ENCODE measurements at regions not wholly inside any gene's neighbourhood (a gene's known extent, or its start where the extent isn't known, plus 50 kb on each side); places are given as distances from the start of the nearest gene placed in this dataset.

GRCh38 chr2:228838819-228839218 lies 432.3 kb downstream of the PID1 start:
- Histone ChIP-seq H3K27ac (no peak overlapping the region), H3K27me3 (no peaks in the 10 kb centered on the region), H3K36me3 (no peaks in the 10 kb centered on the region), H3K4me3 (no peak overlapping the region), H3K4me1 (no peaks in the 10 kb centered on the region), H3K9me3 (no peaks in the 10 kb centered on the region)
- no peak for DNase-seq
- TF ChIP-seq POLR2A (IDR thresholded peaks at IDR 0.05) (no peak), CTCF (IDR thresholded peaks at IDR 0.05) (no peak)

GRCh38 chr2:228828397-228828796 lies 442.7 kb downstream of the PID1 start:
- no peak for DNase-seq
- TF ChIP-seq CTCF (IDR thresholded peaks at IDR 0.05), result no peak
- no peak for TF ChIP-seq POLR2A (IDR thresholded peaks at IDR 0.05)
- no peak overlapping the region for H3K27ac ChIP-seq
- no peaks in the 10 kb centered on the region for H3K9me3 ChIP-seq
- H3K4me3 ChIP-seq, result no peak overlapping the region
- H3K27me3 ChIP-seq, result no peaks in the 10 kb centered on the region
- no peaks in the 10 kb centered on the region for H3K4me1 ChIP-seq
- no peaks in the 10 kb centered on the region for H3K36me3 ChIP-seq

GRCh38 chr2:228827056-228827700 lies 443.9 kb downstream of the PID1 start:
- DNase-seq, result no peak
- Histone ChIP-seq H3K27ac (no peak overlapping the region), H3K9me3 (no peaks in the 10 kb centered on the region), H3K4me1 (no peaks in the 10 kb centered on the region), H3K4me3 (no peak overlapping the region), H3K27me3 (no peaks in the 10 kb centered on the region), H3K36me3 (no peaks in the 10 kb centered on the region)
- TF ChIP-seq CTCF (IDR thresholded peaks at IDR 0.05) (no peak), POLR2A (IDR thresholded peaks at IDR 0.05) (no peak)

- TF ChIP-seq POLR2A (IDR thresholded peaks at IDR 0.05), result no peak
- no peak for TF ChIP-seq CTCF (IDR thresholded peaks at IDR 0.05)
- no peak overlapping the region for H3K27ac ChIP-seq
- no peak for DNase-seq
Observed at GRCh38 chr2:228819701-228820100, 451.4 kb downstream of the PID1 start.

GRCh38 chr2:228802181-228803071 lies 468.7 kb downstream of the PID1 start:
- no peak for DNase-seq
- Histone ChIP-seq H3K4me1 (no peaks in the 10 kb centered on the region), H3K27me3 (no peaks in the 10 kb centered on the region), H3K4me3 (no peak overlapping the region), H3K36me3 (no peaks in the 10 kb centered on the region), H3K27ac (no peak overlapping the region), H3K9me3 (no peaks in the 10 kb centered on the region)
- no peak for TF ChIP-seq CTCF (IDR thresholded peaks at IDR 0.05)
- TF ChIP-seq POLR2A (IDR thresholded peaks at IDR 0.05), result no peak

More at GRCh38 chr2:228819701-228820100, 451.4 kb downstream of the PID1 start:
- Histone ChIP-seq H3K36me3 (no peaks in the 10 kb centered on the region), H3K27me3 (no peaks in the 10 kb centered on the region), H3K4me3 (no peak overlapping the region), H3K9me3 (no peaks in the 10 kb centered on the region), H3K4me1 (no peaks in the 10 kb centered on the region)

Measured in Peyer's patch (tissue), 4 donors.